ENCODE measurements at regions not wholly inside any gene's neighbourhood (a gene's known extent, or its start where the extent isn't known, plus 50 kb on each side); places are given as distances from the start of the nearest gene placed in this dataset.

GRCh38 chr7:116098175-116098574 lies 67.6 kb upstream of the TFEC start:
- no peak overlapping the region for H3K9ac ChIP-seq (ENCODE audit: low read length)
- ChIA-PET POLR2A (no interaction called here), CTCF (no interaction called here)
- H3K36me3 ChIP-seq (replicated peaks in 1 of 2; ENCODE audit: control extremely low read depth in 1 of 2, control insufficient read depth in 1 of 2, extremely low read depth in 1 of 2, insufficient read depth in 2 of 2, low read length in 1 of 2): no peaks in the 10 kb centered on the region
- no peak overlapping the region for H3K27ac Mint-ChIP-seq
- H2AFZ ChIP-seq (ENCODE audit: insufficient read depth, low read depth, low read length, poor library complexity, severe bottlenecking): no peak overlapping the region
- ATAC-seq (ENCODE audit: low read depth) (no peak), DNase-seq (no peak)
- no peaks in the 10 kb centered on the region for H3K9me3 Mint-ChIP-seq (ENCODE audit: insufficient read depth)
- no peak for TF ChIP-seq EZH2 (IDR thresholded peaks at IDR 0.05; ENCODE audit: borderline replicate concordance, insufficient read depth, low read depth, low read length, poor library complexity, severe bottlenecking)
- TF ChIP-seq CTCF (IDR thresholded peaks at IDR 0.05): no peak
- no peaks in the 10 kb centered on the region for H3K27me3 Mint-ChIP-seq
- H3K4me3 Mint-ChIP-seq: no peak overlapping the region
- H3K4me2 ChIP-seq (replicated peaks; ENCODE audit: low read depth, low read length, poor library complexity, severe bottlenecking): no peak overlapping the region
- WGBS (ENCODE audit: insufficient coverage): no CpG with 5 or more reads among the region's 12 CpGs
- H3K27me3 ChIP-seq (replicated peaks in 1 of 4; ENCODE audit: control extremely low read depth in 1 of 4, control insufficient read depth in 3 of 4, insufficient read depth in 4 of 4, low read length in 3 of 4): no peaks in the 10 kb centered on the region
- H3K4me1 ChIP-seq (ENCODE audit: control insufficient read depth in 2 of 2, insufficient read depth in 2 of 2, low read length in 2 of 2): no peaks in the 10 kb centered on the region
- H3K4me3 ChIP-seq (ENCODE audit: control extremely low read depth in 1 of 5, extremely low read depth in 1 of 5, insufficient read depth in 1 of 5, low read depth in 2 of 5, low read length in 4 of 5): no peak overlapping the region
- H3K9me3 ChIP-seq (ENCODE audit: control extremely low read depth in 1 of 3, control insufficient read depth in 2 of 3, insufficient read depth in 1 of 3, low read length in 2 of 3): no peaks in the 10 kb centered on the region
- H4K20me1 ChIP-seq (ENCODE audit: control insufficient read depth, insufficient read depth, low read length, poor library complexity, severe bottlenecking): no peaks in the 10 kb centered on the region
- intact Hi-C loops (cut with micrococcal nuclease): no loop called here
- no peaks in the 10 kb centered on the region for H3K79me2 ChIP-seq (ENCODE audit: control insufficient read depth, insufficient read depth, low read length)
- H3K4me1 Mint-ChIP-seq: no peaks in the 10 kb centered on the region
- no peak overlapping the region for H3K27ac ChIP-seq (ENCODE audit: low read length in 2 of 2)

- WGBS (ENCODE audit: insufficient coverage): no CpG with 5 or more reads among the region's 2 CpGs
- Histone ChIP-seq H3K27ac (ENCODE audit: low read length in 2 of 2) (no peak overlapping the region), H4K20me1 (ENCODE audit: control insufficient read depth, insufficient read depth, low read length, poor library complexity, severe bottlenecking) (no peaks in the 10 kb centered on the region), H3K9ac (ENCODE audit: low read length) (no peak overlapping the region), H3K36me3 (replicated peaks in 1 of 2; ENCODE audit: control extremely low read depth in 1 of 2, control insufficient read depth in 1 of 2, extremely low read depth in 1 of 2, insufficient read depth in 2 of 2, low read length in 1 of 2) (no peaks in the 10 kb centered on the region), H3K79me2 (ENCODE audit: control insufficient read depth, insufficient read depth, low read length) (no peaks in the 10 kb centered on the region), H2AFZ (ENCODE audit: insufficient read depth, low read depth, low read length, poor library complexity, severe bottlenecking) (no peak overlapping the region), H3K9me3 (ENCODE audit: control extremely low read depth in 1 of 3, control insufficient read depth in 2 of 3, insufficient read depth in 1 of 3, low read length in 2 of 3) (no peaks in the 10 kb centered on the region), H3K4me3 (ENCODE audit: control extremely low read depth in 1 of 5, extremely low read depth in 1 of 5, insufficient read depth in 1 of 5, low read depth in 2 of 5, low read length in 4 of 5) (no peak overlapping the region), H3K27me3 (replicated peaks in 1 of 4; ENCODE audit: control extremely low read depth in 1 of 4, control insufficient read depth in 3 of 4, insufficient read depth in 4 of 4, low read length in 3 of 4) (no peaks in the 10 kb centered on the region), H3K4me1 (ENCODE audit: control insufficient read depth in 2 of 2, insufficient read depth in 2 of 2, low read length in 2 of 2) (no peaks in the 10 kb centered on the region), H3K4me2 (replicated peaks; ENCODE audit: low read depth, low read length, poor library complexity, severe bottlenecking) (no peak overlapping the region)
- CTCF ChIA-PET: no interaction called here
- H3K9me3 Mint-ChIP-seq (ENCODE audit: insufficient read depth): no peaks in the 10 kb centered on the region
- no peak overlapping the region for H3K27ac Mint-ChIP-seq
- H3K4me1 Mint-ChIP-seq: no peaks in the 10 kb centered on the region
- ATAC-seq (ENCODE audit: low read depth) (no peak), DNase-seq (no peak)
- H3K4me3 Mint-ChIP-seq: no peak overlapping the region
- intact Hi-C loops (cut with micrococcal nuclease): no loop called here
- POLR2A ChIA-PET: no interaction called here
- no peaks in the 10 kb centered on the region for H3K27me3 Mint-ChIP-seq
- TF ChIP-seq EZH2 (IDR thresholded peaks at IDR 0.05; ENCODE audit: borderline replicate concordance, insufficient read depth, low read depth, low read length, poor library complexity, severe bottlenecking) (no peak), CTCF (IDR thresholded peaks at IDR 0.05) (no peak)
Observed at GRCh38 chr7:116100626-116101025, 70.1 kb upstream of the TFEC start.

All from B cell (primary cell).